ENCODE measurements at regions not wholly inside any gene's neighbourhood (a gene's known extent, or its start where the extent isn't known, plus 50 kb on each side); places are given as distances from the start of the nearest gene placed in this dataset.

GRCh38 chr2:24432121-24432520 is 58.9 kb upstream of the NCOA1 start:
- TF ChIP-seq CTCF (IDR thresholded peaks at IDR 0.05) (no peak), POLR2AphosphoS5 (IDR thresholded peaks at IDR 0.05; ENCODE audit: insufficient read depth in 1 of 2, low read depth in 1 of 2) (no peak), POLR2A (IDR thresholded peaks at IDR 0.05) (no peak)

All from vagina (tissue), 2 donors.